C1 segment of cervical spinal cord (tissue), 14 donors: ENCODE measurements at regions not wholly inside any gene's neighbourhood (a gene's known extent, or its start where the extent isn't known, plus 50 kb on each side); places are given as distances from the start of the nearest gene placed in this dataset.

Experiments used
- DNase-seq, 14 donors: peaks; one replicate each; lab custom pipeline; 2025; lab: John Stamatoyannopoulos, UW

DNA sequence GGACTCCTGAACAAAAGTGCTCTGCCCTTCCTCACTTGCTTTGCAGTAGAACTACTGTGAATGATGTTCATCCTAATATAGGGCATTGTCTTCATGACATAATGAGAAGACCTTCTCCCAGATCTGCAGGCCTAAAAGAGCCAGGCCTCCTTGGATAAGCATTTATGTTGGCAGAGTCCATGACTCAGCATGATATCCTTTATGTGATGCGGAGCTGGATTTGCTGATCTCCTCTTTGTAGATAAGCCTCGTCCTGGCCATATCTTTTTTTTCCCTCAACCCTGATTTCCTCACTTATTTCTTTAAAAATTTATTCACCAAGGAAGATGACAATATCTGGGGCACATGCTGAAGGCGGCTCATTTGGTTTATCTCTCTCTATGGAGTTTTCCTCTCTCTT lies 62.4 kb upstream of the TAS2R1 start:
- no peak for DNase-seq

DNA sequence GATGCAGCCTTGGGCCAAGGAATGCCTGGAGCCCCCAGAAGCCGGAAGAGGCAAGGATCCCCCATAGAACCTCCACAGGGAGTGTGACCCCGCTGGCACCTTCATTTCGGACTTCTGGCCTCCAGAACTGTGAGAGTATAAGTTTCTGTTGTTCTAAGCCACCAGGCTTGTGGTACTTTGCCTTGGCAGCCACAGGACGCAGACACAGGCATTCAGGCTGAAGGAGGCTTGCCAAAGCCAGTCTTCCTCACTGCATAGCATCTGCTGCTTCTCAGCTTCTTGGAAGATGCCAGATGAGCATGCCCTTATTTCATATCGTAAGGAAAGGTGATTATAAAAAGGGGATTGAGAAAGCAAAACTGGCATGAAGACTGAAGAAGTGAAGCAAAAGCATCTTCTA lies 61.1 kb upstream of the TAS2R1 start:
- no peak for DNase-seq

DNA sequence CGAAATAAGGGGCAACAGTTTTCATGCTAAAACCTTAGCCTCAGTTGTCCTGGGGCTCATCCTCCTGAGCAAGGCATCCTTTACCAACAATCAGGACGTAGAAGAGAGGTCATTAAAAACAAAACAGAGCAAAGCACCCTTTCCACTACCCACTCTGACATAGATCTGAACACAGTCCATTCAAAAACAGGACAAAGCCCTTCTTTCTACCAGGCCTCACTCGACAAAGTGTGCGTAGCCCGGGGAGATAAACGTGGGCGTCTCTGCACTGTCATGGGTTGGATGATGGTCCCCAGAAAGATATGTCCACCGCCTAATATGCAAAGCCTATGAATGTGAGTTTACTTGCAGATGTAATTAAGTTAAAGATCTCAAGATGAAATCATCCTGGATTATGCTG lies 60.6 kb upstream of the TAS2R1 start:
- DNase-seq: no peak

GRCh38 chr5:9686216-9686615 lies 56.1 kb upstream of the TAS2R1 start:
- no peak for DNase-seq

DNA sequence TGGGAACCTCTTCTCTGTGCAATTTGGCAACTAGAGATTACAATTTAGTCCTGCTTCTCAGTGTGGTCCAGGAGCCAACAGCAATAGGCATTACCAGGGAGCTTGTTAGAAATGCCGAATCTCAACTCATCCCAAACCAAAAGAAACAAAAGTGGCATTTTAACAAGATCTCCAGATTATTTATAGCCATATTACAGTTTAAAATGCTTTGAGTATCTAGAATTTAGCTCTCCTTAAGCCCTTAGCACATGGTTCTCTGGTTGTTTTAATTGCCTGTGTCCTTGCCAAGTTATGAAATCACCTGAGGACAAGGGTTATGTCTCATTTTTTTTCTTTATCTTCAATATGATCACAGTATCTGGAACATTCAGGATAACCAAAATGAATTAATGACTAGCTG lies 51.6 kb upstream of the TAS2R1 start:
- peak in 1 of 14 donors; percentile 24 for DNase-seq
